NCI-H82 treated with DMSO at 0.1 percent for 48 hours (cell line): ENCODE measurements at regions not wholly inside any gene's neighbourhood (a gene's known extent, or its start where the extent isn't known, plus 50 kb on each side); places are given as distances from the start of the nearest gene placed in this dataset.

Experiments
- DNase-seq: peaks from one replicate; lab custom pipeline; 2025; ENCODE audit not compliant: unreplicated experiment; lab: John Stamatoyannopoulos, UW

DNA sequence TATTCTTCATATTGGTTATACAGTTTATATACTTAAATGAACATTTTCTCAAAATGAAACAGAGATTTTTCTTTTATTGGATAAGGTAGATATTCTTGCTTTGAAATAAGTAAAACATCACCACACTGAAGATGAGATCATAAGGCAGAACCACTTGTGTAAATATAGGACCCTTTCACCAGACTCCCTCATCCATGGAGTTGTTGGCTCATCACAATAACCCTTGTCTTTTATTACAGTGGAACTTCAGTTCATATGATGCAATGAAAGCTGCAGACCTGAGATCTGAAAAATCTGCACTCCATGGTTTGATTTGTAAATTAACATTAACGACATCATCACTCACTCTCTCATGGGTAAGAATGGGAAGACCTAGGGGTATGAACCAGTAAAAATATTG lies 51.9 kb upstream of the DBX2 start:
- no peak for DNase-seq

- no peak for DNase-seq
Measured at GRCh38 chr12:45105996-45106395, 55.1 kb upstream of the DBX2 start.

GRCh38 chr12:45112306-45112705 lies 61.4 kb upstream of the DBX2 start:
- DNase-seq, result no peak

DNA sequence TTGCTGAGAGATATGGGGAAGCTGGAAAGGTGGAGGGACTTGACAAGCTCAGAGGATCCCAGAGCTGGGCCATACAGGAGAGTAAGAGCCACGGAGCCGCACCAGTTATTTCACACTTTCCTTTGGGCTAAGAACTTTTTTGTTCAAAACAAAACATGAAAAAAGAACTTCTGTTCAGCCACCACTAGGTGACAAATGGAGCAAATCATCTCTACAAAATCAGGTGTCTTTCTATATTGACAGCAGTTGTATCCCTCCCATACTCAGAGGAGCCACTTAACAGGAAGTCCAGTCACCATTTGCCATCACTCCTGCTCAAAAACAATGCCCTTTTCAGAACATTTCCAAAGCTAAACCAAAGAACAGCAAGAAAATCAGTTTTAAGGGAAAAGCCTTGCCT lies 70.3 kb upstream of the DBX2 start:
- no peak for DNase-seq

DNA sequence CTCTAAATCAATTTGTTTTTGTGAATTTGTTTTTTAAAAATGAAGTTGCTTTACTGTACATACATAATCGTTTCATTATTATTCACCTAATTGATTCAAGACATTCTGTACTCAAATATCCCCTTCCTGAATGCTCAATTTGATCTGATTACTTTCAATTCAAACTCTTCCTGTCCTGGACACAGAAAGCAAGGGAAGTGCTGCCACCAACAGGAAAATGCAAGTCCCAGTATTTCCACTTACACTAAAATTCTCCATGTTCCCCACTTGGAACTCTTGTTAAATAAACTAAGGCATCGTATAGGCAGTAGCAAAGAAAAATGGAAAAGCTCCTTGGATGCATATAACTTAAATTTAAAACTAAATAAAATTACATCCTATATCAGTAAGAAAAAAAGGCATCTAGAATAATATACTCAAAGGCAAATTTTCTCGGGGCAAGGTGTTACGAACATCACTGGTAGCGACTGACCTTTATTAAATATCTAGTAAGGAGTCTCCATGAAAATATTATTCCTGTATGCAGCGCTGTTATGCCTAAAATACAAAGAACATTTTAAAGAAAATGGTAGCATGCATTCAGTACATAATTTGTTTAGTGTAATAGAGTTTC lies 72.0 kb upstream of the DBX2 start:
- DNase-seq, result peak; percentile 6

DNA sequence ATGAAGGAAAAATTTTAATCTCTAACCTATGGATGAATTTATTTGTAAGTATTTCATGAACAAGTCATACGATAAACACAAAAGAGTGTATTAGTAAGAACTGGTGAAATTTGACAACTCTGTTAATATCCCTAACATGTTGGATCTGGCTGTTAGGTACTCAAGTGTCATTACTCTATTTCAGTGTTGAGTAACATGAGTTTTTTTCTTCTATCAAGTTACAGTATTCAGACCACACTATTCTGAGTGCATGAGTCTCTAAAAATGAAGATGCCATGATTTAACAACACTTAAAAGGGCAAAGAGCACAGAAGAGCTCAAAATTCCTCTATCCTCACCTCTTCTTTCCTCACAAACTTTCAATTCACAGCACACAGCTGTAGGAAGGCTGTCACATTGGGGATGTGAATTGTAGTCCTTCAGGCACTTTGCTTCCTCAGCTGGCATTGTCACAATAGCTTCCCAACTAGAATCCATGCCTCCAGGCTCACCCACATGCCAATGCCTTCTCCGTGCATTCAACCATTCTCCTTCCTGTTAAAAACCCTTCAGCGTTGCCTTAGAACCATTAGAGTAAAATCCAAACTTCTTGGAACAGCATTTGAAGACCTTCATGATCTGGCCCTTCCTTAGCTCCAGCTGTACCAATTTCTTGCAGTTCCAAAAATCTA lies 73.7 kb upstream of the DBX2 start:
- DNase-seq, result no peak

GRCh38 chr12:45125997-45126396 lies 75.1 kb upstream of the DBX2 start:
- no peak for DNase-seq

DNA sequence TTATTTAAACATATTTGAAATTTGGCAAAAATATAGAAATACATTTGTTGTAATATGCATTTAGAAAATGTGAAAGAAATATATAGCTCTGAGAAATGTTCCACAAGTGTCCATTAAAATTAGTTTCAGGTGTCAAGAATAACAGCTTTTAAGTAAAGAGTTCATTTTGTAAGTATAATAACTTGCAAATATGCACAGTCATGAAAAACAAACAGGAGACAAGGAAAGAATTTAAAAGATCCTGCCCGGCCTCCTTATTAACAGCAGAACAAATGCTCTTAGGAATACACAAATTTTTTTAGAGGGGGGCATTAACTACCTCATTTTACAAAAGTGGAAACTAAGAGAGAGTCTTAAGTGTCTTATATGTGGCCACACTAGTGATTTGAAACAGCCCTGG lies 77.7 kb upstream of the DBX2 start:
- DNase-seq, result no peak

GRCh38 chr12:45130881-45131281 lies 80.0 kb upstream of the DBX2 start:
- DNase-seq, result peak; percentile 44

DNA sequence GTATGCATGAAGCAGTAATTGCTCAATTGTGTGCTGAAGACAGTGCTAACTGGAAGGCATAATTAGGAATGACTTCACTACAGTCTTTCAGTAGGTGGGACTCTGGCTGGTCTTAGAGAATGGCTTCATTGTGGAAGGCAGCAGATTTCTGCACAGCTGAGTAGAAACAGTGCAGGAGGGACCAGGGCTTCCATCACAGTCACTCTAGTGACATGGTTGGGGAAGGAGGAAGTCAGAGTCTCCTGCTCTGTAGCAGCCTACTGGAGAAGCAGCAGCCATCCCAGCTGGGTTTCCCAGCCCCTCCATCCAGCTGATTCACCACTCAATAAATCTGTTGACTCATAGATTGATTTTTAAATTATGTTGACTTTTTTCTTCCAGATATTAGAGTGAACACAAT lies 80.6 kb upstream of the DBX2 start:
- no peak for DNase-seq

- no peak for DNase-seq
Measured at GRCh38 chr12:45138609-45139008, 77.3 kb upstream of the ANO6 start.

GRCh38 chr12:45148006-45148405 lies 67.9 kb upstream of the ANO6 start:
- DNase-seq, result no peak

- no peak for DNase-seq
Measured at GRCh38 chr12:45148619-45149018, 67.3 kb upstream of the ANO6 start.

DNA sequence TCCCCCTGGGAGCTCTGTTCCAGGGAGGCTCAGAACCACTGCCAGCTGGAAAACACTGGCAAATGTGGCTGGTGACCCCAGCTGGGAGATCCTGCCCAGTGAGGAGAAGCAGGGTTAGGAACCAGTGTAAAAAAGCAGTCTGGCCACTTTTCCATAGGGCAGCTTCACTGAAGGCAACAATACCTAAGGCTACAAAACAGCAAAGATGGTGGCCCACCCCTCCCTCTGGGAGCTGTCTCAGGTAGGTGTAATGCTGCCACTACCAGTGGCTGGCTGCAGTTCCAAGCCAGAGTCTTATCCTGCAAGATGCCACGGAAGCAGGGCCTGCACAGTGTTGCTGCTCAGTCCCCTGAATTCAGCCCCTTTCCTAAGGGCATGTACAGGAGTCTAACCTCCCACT lies 50.6 kb upstream of the ANO6 start:
- no peak for DNase-seq

GRCh38 chr12:45166056-45166455 lies 49.8 kb upstream of the ANO6 start:
- DNase-seq, result no peak
